Small intestine (tissue), 7 donors: ENCODE measurements at regions not wholly inside any gene's neighbourhood (a gene's known extent, or its start where the extent isn't known, plus 50 kb on each side); places are given as distances from the start of the nearest gene placed in this dataset.
"Not testable (repeated sequence)": the region's sequence is repeated elsewhere in the genome, so short reads cannot be mapped to it uniquely, and the experiment has no call there.

Experiments used
- DNase-seq, 2 donors: peaks; one replicate each; pipeline versions ENCODE4 v3.0.0 to v3.0.0-alpha.2; 2013
- FAIRE-seq: peaks from 2 replicates; lab custom pipeline; 2012; peaks lifted over from hg19 to GRCh38; lab: Jason Lieb, UNC
- H3K27ac ChIP-seq, 3 donors: one replicate each; pipeline ENCODE4 v1.5.1; 2013; ENCODE audit warnings: low read length in 2 of 3, mild to moderate bottlenecking in 2 of 3, control low read depth in 1 of 3, inconsistent platforms in 1 of 3, low read depth in 1 of 3, moderate library complexity in 1 of 3
- H3K27me3 ChIP-seq, 3 donors: one replicate each; pipeline ENCODE4 v1.6.1; 2013; ENCODE audit warnings: low read length in 3 of 3, inconsistent platforms in 1 of 3; ENCODE audit not compliant: control insufficient read depth in 3 of 3, insufficient read depth in 3 of 3
- H3K36me3 ChIP-seq, 3 donors: one replicate each; pipeline ENCODE4 v1.6.1; 2013; ENCODE audit warnings: low read length in 3 of 3, inconsistent platforms in 1 of 3, low read depth in 1 of 3, mild to moderate bottlenecking in 1 of 3, moderate library complexity in 1 of 3; ENCODE audit not compliant: control insufficient read depth in 3 of 3, insufficient read depth in 2 of 3
- H3K4me1 ChIP-seq, 3 donors: one replicate each; pipeline ENCODE4 v1.6.1; 2013; ENCODE audit warnings: low read length in 2 of 3, inconsistent platforms in 1 of 3, low read depth in 1 of 3, mild to moderate bottlenecking in 1 of 3, moderate library complexity in 1 of 3; ENCODE audit not compliant: control insufficient read depth in 3 of 3, insufficient read depth in 2 of 3
- H3K4me3 ChIP-seq, 3 donors: one replicate each; pipeline ENCODE4 v1.5.1; 2013; ENCODE audit warnings: low read length in 3 of 3, control low read depth in 1 of 3, inconsistent platforms in 1 of 3, low read depth in 1 of 3, mild to moderate bottlenecking in 1 of 3, moderate library complexity in 1 of 3
- H3K9me3 ChIP-seq, 2 donors: one replicate each; pipeline ENCODE4 v1.6.1; 2013; ENCODE audit warnings: low read depth in 1 of 2, low read length in 1 of 2; ENCODE audit not compliant: control insufficient read depth in 2 of 2, insufficient read depth in 1 of 2
- WGBS, 3 donors: extraction: QIAGEN DNeasy Blood & Tissue Kit; methylation state at CpG; one replicate each; pipeline ENCODE4 v1.1.7; 2013; 5-methylcytosine and 5-hydroxymethylcytosine counted together
- donor health status: healthy with polysubstance abuse.
- donor health status: control.
- donor health status: control.
- donor health status: Bipolar disorder and iron deficiency.
- donor health status: healthy.

DNA sequence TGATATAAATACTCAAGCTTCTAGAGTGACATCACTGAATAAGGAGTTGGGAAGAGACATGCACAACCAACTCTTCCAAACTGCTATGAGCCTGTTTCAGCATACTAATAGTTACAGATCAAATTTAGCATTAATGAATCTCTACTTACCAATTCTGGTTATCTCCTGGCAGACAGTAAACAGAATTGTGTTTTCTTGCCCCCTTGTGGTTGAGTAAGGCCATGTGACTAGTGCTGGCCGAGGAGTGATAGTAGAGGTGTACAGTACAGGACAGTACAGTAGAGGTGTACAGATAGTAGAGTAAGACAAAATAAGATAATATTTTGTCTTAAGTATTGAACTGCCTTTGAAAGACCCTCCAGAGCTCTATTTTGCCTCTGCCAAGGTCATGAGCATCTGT, 681.4 kb downstream of the GABRG1 start:
- H3K27me3 ChIP-seq: no peaks in the 10 kb centered on the region
- H3K36me3 ChIP-seq: no peaks in the 10 kb centered on the region
- no peaks in the 10 kb centered on the region for H3K4me1 ChIP-seq
- H3K27ac ChIP-seq: no peak overlapping the region
- no peak for FAIRE-seq
- H3K4me3 ChIP-seq: no peak overlapping the region
- DNase-seq: peak; percentile 1 to 13
- no peaks in the 10 kb centered on the region for H3K9me3 ChIP-seq
- 21 to 66% (median 59%) methylated on average over 1 of the region's 1 CpG for WGBS, 3 donors

DNA sequence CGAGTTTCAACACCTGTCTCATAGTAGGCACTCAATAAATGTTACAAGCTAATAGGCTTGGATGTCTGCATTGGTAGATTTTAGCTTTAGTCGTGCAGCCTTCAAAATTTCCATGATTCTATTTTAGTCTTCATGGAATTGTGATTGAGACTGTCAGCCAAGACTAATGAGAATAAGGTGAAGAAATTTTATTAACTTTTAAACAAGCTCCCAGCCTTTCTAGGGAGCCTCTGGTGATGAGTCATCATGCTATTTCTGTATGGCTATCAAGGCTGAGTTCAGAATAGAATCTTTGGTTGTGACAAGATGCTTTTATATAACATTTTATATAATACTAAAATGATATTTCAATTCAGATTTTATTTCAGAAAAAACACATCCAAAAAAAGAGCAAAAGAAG, 685.8 kb downstream of the GABRG1 start:
- H3K4me1 ChIP-seq: no peaks in the 10 kb centered on the region
- FAIRE-seq (no peak), DNase-seq (no peak)
- no peaks in the 10 kb centered on the region for H3K36me3 ChIP-seq
- H3K9me3 ChIP-seq: no peaks in the 10 kb centered on the region
- no peak overlapping the region for H3K27ac ChIP-seq
- H3K4me3 ChIP-seq: no peak overlapping the region
- H3K27me3 ChIP-seq: no peaks in the 10 kb centered on the region
- WGBS, 3 donors: 41 to 51% (median 50%) methylated on average over 2 of the region's 2 CpGs

DNA sequence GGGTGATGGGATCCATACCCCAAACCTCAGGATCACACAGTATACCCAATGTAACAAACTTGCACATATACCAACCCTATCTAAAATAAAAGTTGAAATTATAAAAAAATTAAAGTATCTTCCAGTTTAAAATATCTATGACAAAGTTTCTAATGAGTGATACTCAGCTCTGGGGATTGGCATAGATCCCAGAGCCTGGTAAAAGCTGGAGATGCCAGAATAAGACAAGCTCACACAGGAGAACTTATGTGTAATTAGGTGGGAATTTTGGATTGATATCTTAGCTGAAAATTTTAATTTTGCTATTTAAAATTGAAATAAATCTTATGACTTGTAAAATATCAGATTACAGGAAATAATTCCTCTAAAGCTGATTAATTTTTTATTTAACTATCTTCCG, 686.5 kb downstream of the GABRG1 start:
- WGBS, 3 donors: 84 to 95% (median 90%) methylated on average over 1 of the region's 1 CpG
- Histone ChIP-seq H3K9me3 (no peaks in the 10 kb centered on the region), H3K36me3 (no peaks in the 10 kb centered on the region), H3K4me1 (no peaks in the 10 kb centered on the region), H3K4me3 (no peak overlapping the region), H3K27me3 (no peaks in the 10 kb centered on the region), H3K27ac (no peak overlapping the region)
- DNase-seq (no peak), FAIRE-seq (no peak)

GRCh38 chr4:45425135-45425534, 698.7 kb downstream of the GABRG1 start:
- DNase-seq (no peak), FAIRE-seq (no peak)
- no peaks in the 10 kb centered on the region for H3K4me1 ChIP-seq
- no peak overlapping the region for H3K27ac ChIP-seq
- H3K4me3 ChIP-seq: no peak overlapping the region
- H3K36me3 ChIP-seq: no peaks in the 10 kb centered on the region
- no peaks in the 10 kb centered on the region for H3K27me3 ChIP-seq
- 49 to 76% (median 52%) methylated on average over 1 of the region's 1 CpG for whole genome bisulfite sequencing, 3 donors
- H3K9me3 ChIP-seq: peaks cover 0 to 2% of the 10 kb centered on the region in 2 donors

DNA sequence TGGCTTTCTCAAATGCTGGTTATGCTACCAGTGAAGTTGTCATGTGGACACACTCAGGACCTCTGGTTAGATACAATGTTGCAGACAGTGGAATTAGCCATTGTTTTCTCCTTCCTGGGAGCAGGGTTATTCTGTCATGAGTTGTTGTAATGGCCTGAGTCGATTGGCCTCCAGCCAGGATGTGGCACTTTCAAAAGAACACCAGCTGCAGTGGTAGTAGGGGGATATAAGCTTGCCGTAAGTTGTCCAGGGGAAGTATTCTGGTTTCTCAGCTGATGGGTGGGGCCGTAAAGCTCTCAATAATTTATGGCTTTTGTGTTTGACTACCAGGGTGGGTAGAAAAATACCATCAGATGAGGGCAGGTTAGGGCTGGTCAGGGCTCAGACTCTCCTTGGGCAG, 697.5 kb upstream of the GNPDA2 start:
- 28 to 53% (median 32%) methylated on average over 3 of the region's 3 CpGs for WGBS, 3 donors
- DNase-seq: no peak
- Histone ChIP-seq H3K27ac (no peak overlapping the region), H3K4me1 (no peaks in the 10 kb centered on the region), H3K36me3 (no peaks in the 10 kb centered on the region), H3K27me3 (no peaks in the 10 kb centered on the region), H3K9me3 (peaks cover 0 to 6% of the 10 kb centered on the region in 2 donors), H3K4me3 (no peak overlapping the region)
- no peak for FAIRE-seq

- FAIRE-seq, H3K27me3 ChIP-seq, H3K4me3 ChIP-seq, H3K4me1 ChIP-seq, DNase-seq, H3K9me3 ChIP-seq, H3K36me3 ChIP-seq, H3K27ac ChIP-seq: not testable (repeated sequence)
- WGBS, 3 donors: 91 to 95% (median 94%) methylated on average over 18 to 21 of the region's 21 CpGs
These were observed 693.8 kb upstream of the GNPDA2 start for GRCh38 chr4:45420091-45420674.

GRCh38 chr4:45410701-45411210, 684.4 kb upstream of the GNPDA2 start:
- H3K27ac ChIP-seq: no peak overlapping the region
- no peaks in the 10 kb centered on the region for H3K36me3 ChIP-seq
- WGBS, 3 donors: 53% methylated on average over 5 of the region's 5 CpGs
- no peaks in the 10 kb centered on the region for H3K4me1 ChIP-seq
- no peaks in the 10 kb centered on the region for H3K9me3 ChIP-seq
- H3K4me3 ChIP-seq: no peak overlapping the region
- DNase-seq: no peak
- H3K27me3 ChIP-seq: no peaks in the 10 kb centered on the region
- no peak for FAIRE-seq

DNA sequence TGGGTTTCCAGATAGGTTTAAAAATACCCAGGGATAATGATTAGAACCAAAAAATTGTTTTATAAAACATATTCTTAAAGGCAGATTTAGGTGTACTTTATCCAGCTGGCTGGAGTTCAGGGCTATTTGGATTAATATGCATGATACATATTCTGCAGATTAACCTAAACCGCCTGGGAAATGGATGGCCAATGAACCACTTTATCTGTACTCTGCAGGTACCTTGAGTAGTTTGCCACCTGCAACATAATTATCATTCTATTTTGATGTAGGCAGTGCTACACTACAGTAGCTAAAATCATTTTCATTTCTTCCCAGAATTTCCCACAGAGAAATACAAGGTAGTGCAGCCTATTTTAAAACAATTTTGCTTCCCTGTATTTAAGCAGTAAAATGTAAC, 683.2 kb upstream of the GNPDA2 start:
- 78 to 91% (median 80%) methylated on average over 1 of the region's 1 CpG for WGBS, 3 donors
- no peaks in the 10 kb centered on the region for H3K9me3 ChIP-seq
- no peaks in the 10 kb centered on the region for H3K4me1 ChIP-seq

DNA sequence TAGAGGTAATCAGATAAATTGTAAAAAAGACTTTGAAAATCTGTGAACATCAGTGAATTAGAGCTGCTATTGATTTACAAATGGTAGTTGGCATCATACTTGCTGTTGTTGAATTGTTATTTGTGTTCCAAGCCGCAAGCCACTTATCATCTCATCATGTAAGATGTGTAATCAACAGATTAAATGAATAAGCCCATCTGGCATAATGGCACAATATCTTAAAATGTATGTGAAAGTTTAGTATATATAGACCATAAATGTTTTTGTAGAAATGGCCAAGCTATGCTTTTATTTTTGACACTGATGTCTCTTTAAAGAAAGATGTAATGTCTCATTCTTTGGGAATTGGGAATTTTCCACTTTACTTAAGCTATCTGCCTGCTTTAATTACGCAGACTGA, 682.6 kb upstream of the GNPDA2 start:
- H3K27ac ChIP-seq: no peak overlapping the region
- H3K36me3 ChIP-seq: no peaks in the 10 kb centered on the region
- H3K9me3 ChIP-seq: no peaks in the 10 kb centered on the region
- FAIRE-seq (no peak), DNase-seq (no peak)
- 72 to 77% (median 72%) methylated on average over 2 of the region's 2 CpGs for WGBS, 3 donors
- no peaks in the 10 kb centered on the region for H3K27me3 ChIP-seq
- H3K4me3 ChIP-seq: no peak overlapping the region
- no peaks in the 10 kb centered on the region for H3K4me1 ChIP-seq

More for the DNA sequence above, 683.2 kb upstream of the GNPDA2 start:
- H3K27ac ChIP-seq: no peak overlapping the region
- no peak for DNase-seq
- FAIRE-seq: no peak
- H3K4me3 ChIP-seq: no peak overlapping the region
- H3K27me3 ChIP-seq: no peaks in the 10 kb centered on the region
- no peaks in the 10 kb centered on the region for H3K36me3 ChIP-seq
